HG03025 (cell line): ENCODE measurements at regions not wholly inside any gene's neighbourhood (a gene's known extent, or its start where the extent isn't known, plus 50 kb on each side); places are given as distances from the start of the nearest gene placed in this dataset.

Experiments
- ATAC-seq: cut with Tn5 transposase; IDR thresholded peaks from one replicate; pipeline ENCODE4 v1.9.1; 2021; ENCODE audit warnings: mild to moderate bottlenecking, moderate library complexity; ENCODE audit not compliant: unreplicated experiment, low FRiP score

- ATAC-seq = no peak
These were observed 472.1 kb downstream of the CDH2 start for GRCh38 chr18:27704736-27705361.

GRCh38 chr18:27699137-27699536 is 477.8 kb downstream of the CDH2 start:
- no peak for ATAC-seq

- no peak for ATAC-seq
These were observed 480.8 kb downstream of the CDH2 start for GRCh38 chr18:27696148-27696547.

GRCh38 chr18:27695503-27695902 is 481.4 kb downstream of the CDH2 start:
- ATAC-seq = no peak

GRCh38 chr18:27695052-27695451 is 481.9 kb downstream of the CDH2 start:
- no peak for ATAC-seq

- ATAC-seq = no peak
These were observed 488.3 kb downstream of the CDH2 start for GRCh38 chr18:27688581-27688980.

GRCh38 chr18:27687351-27687979 is 489.5 kb downstream of the CDH2 start:
- no peak for ATAC-seq

- ATAC-seq = no peak
These were observed 491.0 kb downstream of the CDH2 start for GRCh38 chr18:27685807-27686412.

- no peak for ATAC-seq
These were observed 491.8 kb downstream of the CDH2 start for GRCh38 chr18:27685091-27685490.

GRCh38 chr18:27674411-27674810 is 489.3 kb upstream of the CHST9 start:
- no peak for ATAC-seq

GRCh38 chr18:27673861-27674260 is 488.8 kb upstream of the CHST9 start:
- no peak for ATAC-seq

GRCh38 chr18:27668158-27668557 is 483.1 kb upstream of the CHST9 start:
- no peak for ATAC-seq

GRCh38 chr18:27667064-27667463 is 482.0 kb upstream of the CHST9 start:
- no peak for ATAC-seq

- no peak for ATAC-seq
These were observed 480.9 kb upstream of the CHST9 start for GRCh38 chr18:27666016-27666415.

GRCh38 chr18:27665264-27665799 is 480.2 kb upstream of the CHST9 start:
- no peak for ATAC-seq

- no peak for ATAC-seq
These were observed 477.8 kb upstream of the CHST9 start for GRCh38 chr18:27662949-27663348.

- ATAC-seq = no peak
These were observed 477.4 kb upstream of the CHST9 start for GRCh38 chr18:27662537-27662936.

- ATAC-seq = no peak
These were observed 476.4 kb upstream of the CHST9 start for GRCh38 chr18:27661320-27662018.

- no peak for ATAC-seq
These were observed 471.8 kb upstream of the CHST9 start for GRCh38 chr18:27656905-27657304.

GRCh38 chr18:27656167-27656778 is 471.2 kb upstream of the CHST9 start:
- ATAC-seq = no peak

- no peak for ATAC-seq
These were observed 468.1 kb upstream of the CHST9 start for GRCh38 chr18:27653247-27653646.
